Neural cell (in vitro differentiated cells): ENCODE measurements at regions not wholly inside any gene's neighbourhood (a gene's known extent, or its start where the extent isn't known, plus 50 kb on each side); places are given as distances from the start of the nearest gene placed in this dataset.

ENCODE experiments used
- EZH2 ChIP-seq: fragments of 200-600, 300-800 bp; shearing (Covaris generic), sonication (generic); IDR thresholded peaks from 2 replicates; pipeline ENCODE4 v1.6.1; 2014; ENCODE audit warnings: antibody characterized with exemption, low read length, borderline replicate concordance, mild to moderate bottlenecking; ENCODE audit not compliant: insufficient read depth, poor library complexity, severe bottlenecking
- POLR2AphosphoS5 ChIP-seq: IDR thresholded peaks from 2 replicates; pipeline ENCODE4 v1.6.1; 2012
- SMC3 ChIP-seq: fragments of 450-650 bp; conservative IDR thresholded peaks from 2 replicates; pipeline ENCODE4 v1.6.1; 2014; ENCODE audit warnings: antibody characterized with exemption, mild to moderate bottlenecking, moderate library complexity; ENCODE audit not compliant: poor library complexity
- TF ChIP-seq, protein P1 (sequence below): fragments of 450-650 bp; IDR thresholded peaks from 2 replicates; pipeline ENCODE4 v1.5.1; 2014; ENCODE audit warnings: antibody characterized with exemption, mild to moderate bottlenecking, moderate library complexity; ENCODE audit not compliant: poor library complexity, severe bottlenecking
- TF ChIP-seq, protein P2 (sequence below): IDR thresholded peaks from 2 replicates; pipeline ENCODE4 v1.6.1; 2012; ENCODE audit warnings: borderline replicate concordance

DNA sequence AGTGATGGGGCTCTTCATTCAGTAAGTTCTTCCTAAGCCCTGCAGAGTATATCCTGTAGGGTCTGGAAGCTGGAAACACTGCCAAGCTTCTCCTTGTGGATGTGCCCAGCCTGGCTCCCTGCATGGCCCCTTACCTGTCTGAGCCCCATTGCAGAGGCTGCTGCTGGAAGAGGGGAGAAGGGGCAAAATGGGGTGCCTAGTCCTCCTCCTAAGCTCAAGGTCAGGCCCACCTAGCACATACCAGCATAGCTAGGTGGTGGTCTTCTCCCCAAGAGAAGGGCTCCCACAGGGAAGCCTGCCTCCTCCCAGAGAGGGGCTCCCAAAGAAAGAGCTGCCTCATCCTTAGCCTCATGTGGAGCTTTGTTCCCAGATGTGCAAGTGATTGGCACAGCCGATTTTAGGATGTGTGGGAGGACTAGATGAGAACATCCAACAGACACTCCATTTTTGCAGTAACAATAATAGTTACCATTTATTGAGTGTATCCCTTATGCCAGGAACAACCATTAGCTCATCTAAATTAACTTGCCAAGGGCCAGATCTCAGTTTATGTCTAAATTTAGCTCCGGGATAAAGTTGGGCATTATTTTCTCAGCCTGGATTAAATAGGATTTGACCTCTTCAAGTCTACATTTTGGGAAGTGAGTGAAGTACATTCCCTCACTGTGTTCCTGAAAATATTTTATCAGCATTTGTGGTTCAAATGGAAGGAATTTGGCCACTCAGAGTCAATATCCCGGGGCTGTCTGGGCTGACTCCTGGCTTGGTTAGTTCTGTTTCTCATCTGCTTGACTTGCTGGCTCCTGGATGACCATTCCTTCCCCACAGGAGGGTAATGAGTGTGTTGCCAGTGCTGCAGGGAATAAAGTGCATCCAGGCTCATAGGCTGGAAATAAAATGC, 291.1 kb upstream of the ROPN1 start:
- TF ChIP-seq, protein P1, sequence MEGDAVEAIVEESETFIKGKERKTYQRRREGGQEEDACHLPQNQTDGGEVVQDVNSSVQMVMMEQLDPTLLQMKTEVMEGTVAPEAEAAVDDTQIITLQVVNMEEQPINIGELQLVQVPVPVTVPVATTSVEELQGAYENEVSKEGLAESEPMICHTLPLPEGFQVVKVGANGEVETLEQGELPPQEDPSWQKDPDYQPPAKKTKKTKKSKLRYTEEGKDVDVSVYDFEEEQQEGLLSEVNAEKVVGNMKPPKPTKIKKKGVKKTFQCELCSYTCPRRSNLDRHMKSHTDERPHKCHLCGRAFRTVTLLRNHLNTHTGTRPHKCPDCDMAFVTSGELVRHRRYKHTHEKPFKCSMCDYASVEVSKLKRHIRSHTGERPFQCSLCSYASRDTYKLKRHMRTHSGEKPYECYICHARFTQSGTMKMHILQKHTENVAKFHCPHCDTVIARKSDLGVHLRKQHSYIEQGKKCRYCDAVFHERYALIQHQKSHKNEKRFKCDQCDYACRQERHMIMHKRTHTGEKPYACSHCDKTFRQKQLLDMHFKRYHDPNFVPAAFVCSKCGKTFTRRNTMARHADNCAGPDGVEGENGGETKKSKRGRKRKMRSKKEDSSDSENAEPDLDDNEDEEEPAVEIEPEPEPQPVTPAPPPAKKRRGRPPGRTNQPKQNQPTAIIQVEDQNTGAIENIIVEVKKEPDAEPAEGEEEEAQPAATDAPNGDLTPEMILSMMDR = no peak
- TF ChIP-seq POLR2AphosphoS5 (no peak), EZH2 (no peak), SMC3 (no peak)
- TF ChIP-seq, protein P2, sequence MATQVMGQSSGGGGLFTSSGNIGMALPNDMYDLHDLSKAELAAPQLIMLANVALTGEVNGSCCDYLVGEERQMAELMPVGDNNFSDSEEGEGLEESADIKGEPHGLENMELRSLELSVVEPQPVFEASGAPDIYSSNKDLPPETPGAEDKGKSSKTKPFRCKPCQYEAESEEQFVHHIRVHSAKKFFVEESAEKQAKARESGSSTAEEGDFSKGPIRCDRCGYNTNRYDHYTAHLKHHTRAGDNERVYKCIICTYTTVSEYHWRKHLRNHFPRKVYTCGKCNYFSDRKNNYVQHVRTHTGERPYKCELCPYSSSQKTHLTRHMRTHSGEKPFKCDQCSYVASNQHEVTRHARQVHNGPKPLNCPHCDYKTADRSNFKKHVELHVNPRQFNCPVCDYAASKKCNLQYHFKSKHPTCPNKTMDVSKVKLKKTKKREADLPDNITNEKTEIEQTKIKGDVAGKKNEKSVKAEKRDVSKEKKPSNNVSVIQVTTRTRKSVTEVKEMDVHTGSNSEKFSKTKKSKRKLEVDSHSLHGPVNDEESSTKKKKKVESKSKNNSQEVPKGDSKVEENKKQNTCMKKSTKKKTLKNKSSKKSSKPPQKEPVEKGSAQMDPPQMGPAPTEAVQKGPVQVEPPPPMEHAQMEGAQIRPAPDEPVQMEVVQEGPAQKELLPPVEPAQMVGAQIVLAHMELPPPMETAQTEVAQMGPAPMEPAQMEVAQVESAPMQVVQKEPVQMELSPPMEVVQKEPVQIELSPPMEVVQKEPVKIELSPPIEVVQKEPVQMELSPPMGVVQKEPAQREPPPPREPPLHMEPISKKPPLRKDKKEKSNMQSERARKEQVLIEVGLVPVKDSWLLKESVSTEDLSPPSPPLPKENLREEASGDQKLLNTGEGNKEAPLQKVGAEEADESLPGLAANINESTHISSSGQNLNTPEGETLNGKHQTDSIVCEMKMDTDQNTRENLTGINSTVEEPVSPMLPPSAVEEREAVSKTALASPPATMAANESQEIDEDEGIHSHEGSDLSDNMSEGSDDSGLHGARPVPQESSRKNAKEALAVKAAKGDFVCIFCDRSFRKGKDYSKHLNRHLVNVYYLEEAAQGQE = no peak
